ENCODE measurements at regions not wholly inside any gene's neighbourhood (a gene's known extent, or its start where the extent isn't known, plus 50 kb on each side); places are given as distances from the start of the nearest gene placed in this dataset.

DNA sequence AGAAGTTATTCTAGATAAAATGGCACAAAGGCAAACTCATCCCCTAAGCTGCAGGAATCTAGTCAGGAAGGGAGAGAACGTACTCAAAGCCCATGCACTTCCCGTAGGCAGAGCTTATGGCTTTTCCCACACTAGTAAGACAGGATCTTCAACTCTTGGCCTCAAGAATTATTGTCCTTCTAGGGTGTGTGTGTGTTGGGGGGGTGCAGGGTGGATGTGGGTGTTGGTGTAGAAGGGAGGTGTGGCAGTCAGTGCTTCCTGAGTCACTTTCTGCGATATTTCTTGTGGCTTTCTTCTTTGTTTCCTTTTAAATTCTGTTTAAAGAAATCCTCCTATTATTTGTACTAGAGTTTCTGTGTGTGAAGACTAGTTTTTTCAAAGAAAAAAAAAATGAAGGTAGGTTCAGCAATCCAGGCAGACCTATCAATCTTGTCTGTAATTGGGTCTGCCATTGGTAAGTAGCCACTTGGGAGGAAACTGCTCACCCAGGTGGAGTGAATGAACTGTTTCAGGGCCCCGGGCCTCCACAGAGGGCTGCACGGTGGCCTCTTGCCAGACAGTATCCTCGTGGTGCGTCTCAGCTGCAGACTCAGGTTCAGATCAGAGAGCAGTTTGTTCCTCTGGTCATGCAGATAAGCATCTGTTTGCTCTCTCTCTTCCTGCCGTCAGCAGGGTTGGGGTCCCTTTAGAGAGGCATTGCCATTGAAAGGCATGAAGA, 131.9 kb downstream of the NPR3 start:
- no peak for DNase-seq (ENCODE audit: extremely low read depth, insufficient read length)
- TF ChIP-seq, protein P1, sequence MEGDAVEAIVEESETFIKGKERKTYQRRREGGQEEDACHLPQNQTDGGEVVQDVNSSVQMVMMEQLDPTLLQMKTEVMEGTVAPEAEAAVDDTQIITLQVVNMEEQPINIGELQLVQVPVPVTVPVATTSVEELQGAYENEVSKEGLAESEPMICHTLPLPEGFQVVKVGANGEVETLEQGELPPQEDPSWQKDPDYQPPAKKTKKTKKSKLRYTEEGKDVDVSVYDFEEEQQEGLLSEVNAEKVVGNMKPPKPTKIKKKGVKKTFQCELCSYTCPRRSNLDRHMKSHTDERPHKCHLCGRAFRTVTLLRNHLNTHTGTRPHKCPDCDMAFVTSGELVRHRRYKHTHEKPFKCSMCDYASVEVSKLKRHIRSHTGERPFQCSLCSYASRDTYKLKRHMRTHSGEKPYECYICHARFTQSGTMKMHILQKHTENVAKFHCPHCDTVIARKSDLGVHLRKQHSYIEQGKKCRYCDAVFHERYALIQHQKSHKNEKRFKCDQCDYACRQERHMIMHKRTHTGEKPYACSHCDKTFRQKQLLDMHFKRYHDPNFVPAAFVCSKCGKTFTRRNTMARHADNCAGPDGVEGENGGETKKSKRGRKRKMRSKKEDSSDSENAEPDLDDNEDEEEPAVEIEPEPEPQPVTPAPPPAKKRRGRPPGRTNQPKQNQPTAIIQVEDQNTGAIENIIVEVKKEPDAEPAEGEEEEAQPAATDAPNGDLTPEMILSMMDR (IDR thresholded peaks at IDR 0.05; ENCODE audit: insufficient read depth, low read length, poor library complexity, severe bottlenecking) = no peak
- H3K36me3 ChIP-seq (ENCODE audit: control insufficient read depth, insufficient read depth, low read length) = no peaks in the 10 kb centered on the region
- no peaks in the 10 kb centered on the region; the same call in 1 of the 2 replicates for H3K27me3 ChIP-seq (replicated peaks; ENCODE audit: control insufficient read depth, insufficient read depth, low read length)
- H3K4me3 ChIP-seq (replicated peaks; ENCODE audit: low read depth, low read length) = no peak overlapping the region

DNA sequence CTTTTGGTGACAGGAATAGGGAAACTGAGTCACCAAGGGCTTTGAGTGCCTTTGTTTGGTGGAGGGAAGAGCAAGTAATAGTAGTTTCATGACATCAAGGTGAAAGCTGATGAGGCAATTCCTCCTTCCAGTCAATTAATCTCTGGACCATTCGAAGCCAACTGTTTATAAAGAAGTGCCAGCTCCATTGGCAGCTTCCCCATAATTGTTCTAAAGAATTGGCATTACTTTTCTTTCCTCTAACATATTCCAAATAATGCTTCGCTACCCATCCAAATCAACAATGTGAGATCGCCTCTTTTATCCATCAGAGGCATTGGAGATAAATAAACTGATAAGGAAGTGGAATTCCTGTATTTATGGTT, 132.4 kb downstream of the NPR3 start:
- Histone ChIP-seq H3K27me3 (replicated peaks; ENCODE audit: control insufficient read depth, insufficient read depth, low read length) (no peaks in the 10 kb centered on the region; the same call in 1 of the 2 replicates), H3K36me3 (ENCODE audit: control insufficient read depth, insufficient read depth, low read length) (no peaks in the 10 kb centered on the region), H3K4me3 (replicated peaks; ENCODE audit: low read depth, low read length) (no peak overlapping the region)
- DNase-seq (ENCODE audit: extremely low read depth, insufficient read length) = no peak
- TF ChIP-seq, protein P1 (IDR thresholded peaks at IDR 0.05; ENCODE audit: insufficient read depth, low read length, poor library complexity, severe bottlenecking) = no peak

DNA sequence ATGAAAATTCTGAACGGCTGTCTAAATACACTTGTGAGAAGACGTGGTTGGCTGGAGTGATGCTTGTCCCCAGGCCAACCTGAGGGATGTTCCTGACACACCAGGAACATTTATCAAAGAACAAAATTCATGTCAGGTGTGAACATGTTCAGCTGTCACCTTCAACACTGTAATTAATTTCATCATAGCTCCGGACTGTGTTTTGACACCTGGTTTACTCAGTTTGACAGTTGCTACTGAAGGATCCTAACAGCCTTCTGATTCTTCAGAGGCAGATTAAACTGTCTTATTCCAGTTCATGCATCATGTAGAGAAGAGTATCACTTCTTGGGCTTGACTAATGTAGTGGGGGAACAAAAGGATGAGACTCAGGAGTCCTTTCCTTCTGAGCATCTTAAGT, 134.1 kb downstream of the NPR3 start:
- no peaks in the 10 kb centered on the region; the same call in 1 of the 2 replicates for H3K27me3 ChIP-seq (replicated peaks; ENCODE audit: control insufficient read depth, insufficient read depth, low read length)
- no peak overlapping the region for H3K4me3 ChIP-seq (replicated peaks; ENCODE audit: low read depth, low read length)
- TF ChIP-seq, protein P1 (IDR thresholded peaks at IDR 0.05; ENCODE audit: insufficient read depth, low read length, poor library complexity, severe bottlenecking) = no peak
- no peaks in the 10 kb centered on the region for H3K36me3 ChIP-seq (ENCODE audit: control insufficient read depth, insufficient read depth, low read length)
- no peak for DNase-seq (ENCODE audit: extremely low read depth, insufficient read length)

DNA sequence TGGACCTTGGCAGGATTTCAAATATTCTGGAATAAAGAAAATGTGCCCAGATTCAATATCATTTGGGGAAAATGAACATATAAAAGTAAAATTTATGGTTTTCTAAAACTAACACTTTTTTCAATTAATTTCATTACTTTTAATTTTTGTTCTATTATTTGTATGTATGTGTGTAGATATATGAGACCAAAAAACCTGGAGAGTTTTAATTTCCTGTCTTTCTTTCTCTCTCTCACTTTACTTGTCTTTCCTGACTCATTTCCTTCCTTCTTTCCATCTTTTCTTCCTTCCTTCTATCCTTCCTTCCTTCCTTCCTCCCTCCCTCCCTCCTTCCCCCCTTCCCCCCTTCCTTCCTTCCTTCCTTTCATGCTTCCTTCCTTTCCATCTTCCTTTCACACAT, 137.0 kb downstream of the NPR3 start:
- no peak for DNase-seq (ENCODE audit: extremely low read depth, insufficient read length)
- TF ChIP-seq, protein P1 (IDR thresholded peaks at IDR 0.05; ENCODE audit: insufficient read depth, low read length, poor library complexity, severe bottlenecking) = no peak
- Histone ChIP-seq H3K36me3 (ENCODE audit: control insufficient read depth, insufficient read depth, low read length) (no peaks in the 10 kb centered on the region), H3K4me3 (replicated peaks; ENCODE audit: low read depth, low read length) (no peak overlapping the region), H3K27me3 (replicated peaks; ENCODE audit: control insufficient read depth, insufficient read depth, low read length) (no peaks in the 10 kb centered on the region)

DNA sequence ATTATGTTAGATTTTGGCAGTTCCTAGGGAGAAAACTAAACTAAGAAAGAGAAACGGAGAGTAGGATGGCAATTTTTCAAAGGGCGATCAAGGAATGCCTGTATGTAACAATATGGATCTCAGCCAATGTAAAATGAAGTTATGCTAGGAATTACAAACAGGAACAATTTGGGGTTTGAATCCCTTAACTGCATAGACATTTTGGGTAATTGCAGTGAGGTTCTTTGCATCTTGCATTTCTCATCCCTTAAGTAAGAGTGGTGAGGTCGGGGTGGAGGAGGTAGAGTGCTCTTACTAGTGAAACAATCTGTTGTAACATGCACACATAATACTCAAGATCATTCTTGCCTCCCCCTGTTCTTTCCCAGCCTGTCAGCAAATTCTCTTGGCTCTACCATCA, 137.6 kb downstream of the NPR3 start:
- Histone ChIP-seq H3K4me3 (replicated peaks; ENCODE audit: low read depth, low read length) (no peak overlapping the region), H3K27me3 (replicated peaks; ENCODE audit: control insufficient read depth, insufficient read depth, low read length) (no peaks in the 10 kb centered on the region), H3K36me3 (ENCODE audit: control insufficient read depth, insufficient read depth, low read length) (no peaks in the 10 kb centered on the region)
- TF ChIP-seq, protein P1 (IDR thresholded peaks at IDR 0.05; ENCODE audit: insufficient read depth, low read length, poor library complexity, severe bottlenecking) = no peak
- no peak for DNase-seq (ENCODE audit: extremely low read depth, insufficient read length)

All from GM06990 (cell line).